NB4 (cell line): ENCODE measurements at regions not wholly inside any gene's neighbourhood (a gene's known extent, or its start where the extent isn't known, plus 50 kb on each side); places are given as distances from the start of the nearest gene placed in this dataset.
"Not testable (repeated sequence)": the region's sequence is repeated elsewhere in the genome, so short reads cannot be mapped to it uniquely, and the experiment has no call there.

ENCODE experiments used
- MYC ChIP-seq: IDR thresholded peaks from 2 replicates; pipeline ENCODE4 v1.6.1; 2011; ENCODE audit warnings: low read depth, low read length
- POLR2A ChIP-seq: IDR thresholded peaks from 2 replicates; pipeline ENCODE4 v1.6.1; 2011; ENCODE audit warnings: mild to moderate bottlenecking; ENCODE audit not compliant: insufficient read length; ENCODE audit errors: extremely low read depth
- TF ChIP-seq, protein P1 (sequence below): IDR thresholded peaks from one replicate; pipeline ENCODE4 v1.5.1; 2012; ENCODE audit warnings: low read depth, low read length
- TF ChIP-seq, protein P2 (sequence below): IDR thresholded peaks from 2 replicates; pipeline ENCODE4 v1.6.1; 2011; ENCODE audit warnings: low read depth, low read length

DNA sequence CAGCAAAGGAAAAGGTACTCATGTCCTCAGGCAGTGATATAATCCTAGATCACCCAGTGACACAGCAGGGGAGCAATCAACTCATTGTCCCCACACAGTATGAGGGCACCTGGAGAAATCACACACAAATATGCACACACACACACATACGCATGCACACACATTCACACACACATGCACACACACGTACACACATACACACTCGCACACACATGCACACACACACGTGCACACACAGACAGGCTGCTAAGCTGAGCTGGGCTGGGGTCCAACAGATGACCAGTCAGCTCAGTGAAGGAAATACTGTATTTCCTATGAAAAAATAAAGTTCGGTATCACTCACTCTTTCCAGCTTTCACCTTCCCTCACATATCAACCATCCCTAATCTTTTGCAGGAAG lies 183.3 kb upstream of the LRRC61 start:
- not testable (repeated sequence) for TF ChIP-seq POLR2A, MYC
- TF ChIP-seq, protein P1, sequence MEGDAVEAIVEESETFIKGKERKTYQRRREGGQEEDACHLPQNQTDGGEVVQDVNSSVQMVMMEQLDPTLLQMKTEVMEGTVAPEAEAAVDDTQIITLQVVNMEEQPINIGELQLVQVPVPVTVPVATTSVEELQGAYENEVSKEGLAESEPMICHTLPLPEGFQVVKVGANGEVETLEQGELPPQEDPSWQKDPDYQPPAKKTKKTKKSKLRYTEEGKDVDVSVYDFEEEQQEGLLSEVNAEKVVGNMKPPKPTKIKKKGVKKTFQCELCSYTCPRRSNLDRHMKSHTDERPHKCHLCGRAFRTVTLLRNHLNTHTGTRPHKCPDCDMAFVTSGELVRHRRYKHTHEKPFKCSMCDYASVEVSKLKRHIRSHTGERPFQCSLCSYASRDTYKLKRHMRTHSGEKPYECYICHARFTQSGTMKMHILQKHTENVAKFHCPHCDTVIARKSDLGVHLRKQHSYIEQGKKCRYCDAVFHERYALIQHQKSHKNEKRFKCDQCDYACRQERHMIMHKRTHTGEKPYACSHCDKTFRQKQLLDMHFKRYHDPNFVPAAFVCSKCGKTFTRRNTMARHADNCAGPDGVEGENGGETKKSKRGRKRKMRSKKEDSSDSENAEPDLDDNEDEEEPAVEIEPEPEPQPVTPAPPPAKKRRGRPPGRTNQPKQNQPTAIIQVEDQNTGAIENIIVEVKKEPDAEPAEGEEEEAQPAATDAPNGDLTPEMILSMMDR: not testable (repeated sequence)
- TF ChIP-seq, protein P2, sequence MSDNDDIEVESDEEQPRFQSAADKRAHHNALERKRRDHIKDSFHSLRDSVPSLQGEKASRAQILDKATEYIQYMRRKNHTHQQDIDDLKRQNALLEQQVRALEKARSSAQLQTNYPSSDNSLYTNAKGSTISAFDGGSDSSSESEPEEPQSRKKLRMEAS: not testable (repeated sequence)
